GM12801 (cell line): ENCODE measurements at regions not wholly inside any gene's neighbourhood (a gene's known extent, or its start where the extent isn't known, plus 50 kb on each side); places are given as distances from the start of the nearest gene placed in this dataset.

Experiments
- TF ChIP-seq, protein P1 (sequence below): IDR thresholded peaks from one replicate; pipeline ENCODE4 v1.5.1; 2011; ENCODE audit warnings: control low read depth; ENCODE audit not compliant: insufficient read length; ENCODE audit errors: extremely low read depth

GRCh38 chr4:82031376-82031927 lies 342.3 kb downstream of the HNRNPD start:
- TF ChIP-seq, protein P1, sequence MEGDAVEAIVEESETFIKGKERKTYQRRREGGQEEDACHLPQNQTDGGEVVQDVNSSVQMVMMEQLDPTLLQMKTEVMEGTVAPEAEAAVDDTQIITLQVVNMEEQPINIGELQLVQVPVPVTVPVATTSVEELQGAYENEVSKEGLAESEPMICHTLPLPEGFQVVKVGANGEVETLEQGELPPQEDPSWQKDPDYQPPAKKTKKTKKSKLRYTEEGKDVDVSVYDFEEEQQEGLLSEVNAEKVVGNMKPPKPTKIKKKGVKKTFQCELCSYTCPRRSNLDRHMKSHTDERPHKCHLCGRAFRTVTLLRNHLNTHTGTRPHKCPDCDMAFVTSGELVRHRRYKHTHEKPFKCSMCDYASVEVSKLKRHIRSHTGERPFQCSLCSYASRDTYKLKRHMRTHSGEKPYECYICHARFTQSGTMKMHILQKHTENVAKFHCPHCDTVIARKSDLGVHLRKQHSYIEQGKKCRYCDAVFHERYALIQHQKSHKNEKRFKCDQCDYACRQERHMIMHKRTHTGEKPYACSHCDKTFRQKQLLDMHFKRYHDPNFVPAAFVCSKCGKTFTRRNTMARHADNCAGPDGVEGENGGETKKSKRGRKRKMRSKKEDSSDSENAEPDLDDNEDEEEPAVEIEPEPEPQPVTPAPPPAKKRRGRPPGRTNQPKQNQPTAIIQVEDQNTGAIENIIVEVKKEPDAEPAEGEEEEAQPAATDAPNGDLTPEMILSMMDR: no peak

- TF ChIP-seq, protein P1: no peak
Observed at GRCh38 chr4:82017680-82018079, 356.1 kb downstream of the HNRNPD start.

DNA sequence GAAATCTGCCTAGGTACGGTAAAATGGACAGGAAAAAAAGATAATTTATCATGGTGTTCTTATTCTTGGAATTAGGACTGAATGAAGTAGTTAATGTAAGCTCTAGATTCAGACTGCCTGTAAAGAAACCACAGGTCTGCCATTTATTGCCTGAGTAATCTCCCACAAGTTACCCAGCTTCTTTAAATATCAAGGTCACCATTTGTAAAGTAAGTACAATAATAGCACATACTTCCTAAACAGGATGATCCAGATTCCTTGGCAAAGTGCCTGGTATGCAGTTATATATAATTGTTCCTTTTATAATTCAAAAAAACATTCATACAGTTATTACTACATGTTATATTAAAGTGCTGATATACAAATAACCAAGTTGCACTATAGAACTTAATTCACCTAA lies 368.6 kb downstream of the HNRNPD start:
- TF ChIP-seq, protein P1: no peak

DNA sequence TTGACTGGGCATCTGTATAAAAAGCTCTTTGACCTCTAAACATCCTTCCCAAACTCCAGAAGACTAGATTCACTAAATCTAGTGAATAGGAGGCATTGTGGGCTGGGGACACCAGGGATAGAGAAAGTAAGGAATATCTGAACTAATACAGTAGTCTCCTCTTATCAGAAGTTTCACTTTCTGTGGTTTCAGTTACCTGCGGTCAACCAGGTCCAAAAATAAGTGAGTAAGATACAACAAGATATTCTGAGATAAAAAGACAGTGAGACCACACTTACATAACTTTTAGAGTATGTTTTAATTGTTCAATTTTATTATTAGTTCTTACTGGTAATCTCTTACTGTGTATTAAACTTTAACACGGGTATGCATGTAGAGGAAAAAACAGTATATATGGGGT lies 376.5 kb downstream of the HNRNPD start:
- TF ChIP-seq, protein P1: no peak

DNA sequence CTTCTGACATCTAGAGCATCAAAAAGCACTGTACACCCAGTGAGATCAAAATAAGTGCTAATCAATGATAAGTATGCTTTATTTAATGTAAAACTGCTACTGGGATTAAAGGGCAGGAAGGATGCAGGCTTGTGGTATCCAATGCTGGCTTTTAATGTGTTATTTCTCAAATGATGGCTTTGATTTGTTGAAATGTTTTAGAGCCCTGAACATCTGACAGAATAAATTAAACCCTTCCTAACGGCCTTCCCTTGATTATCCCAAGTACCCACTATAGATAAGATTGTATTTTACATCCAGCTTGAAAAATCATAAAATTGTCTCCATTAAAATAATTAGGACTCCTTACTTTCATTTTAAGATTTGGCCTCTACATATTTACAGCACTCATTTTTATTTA lies 382.9 kb downstream of the HNRNPD start:
- TF ChIP-seq, protein P1: no peak

GRCh38 chr4:81990211-81990610 lies 383.6 kb downstream of the HNRNPD start:
- TF ChIP-seq, protein P1: no peak

DNA sequence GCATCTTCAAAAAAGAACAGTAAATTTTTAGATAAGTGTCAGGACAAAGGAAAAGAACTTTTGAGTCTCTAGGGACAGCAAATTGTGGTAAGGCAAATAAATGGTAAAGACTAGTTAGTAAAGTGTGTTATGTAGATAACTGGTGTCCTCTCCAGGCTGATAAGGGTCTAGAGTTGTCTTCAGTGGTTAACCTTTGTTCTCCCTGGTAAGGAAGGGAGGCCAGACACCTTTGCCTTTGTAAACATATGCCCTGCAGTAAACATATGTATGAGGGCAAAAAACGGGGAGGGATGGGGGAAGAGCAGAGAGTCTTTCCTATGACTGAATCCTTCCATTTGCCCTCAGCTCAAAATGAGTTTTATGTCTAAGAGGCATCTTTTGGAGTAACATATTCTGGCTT lies 384.6 kb downstream of the HNRNPD start:
- TF ChIP-seq, protein P1: no peak
